Lower leg skin (tissue), 3 donors: ENCODE measurements at regions not wholly inside any gene's neighbourhood (a gene's known extent, or its start where the extent isn't known, plus 50 kb on each side); places are given as distances from the start of the nearest gene placed in this dataset.

ENCODE experiments used
- POLR2A ChIP-seq, 2 donors: fragments of 450-650 bp; IDR thresholded peaks; one replicate each; pipeline ENCODE4 v1.6.1; 2016 to 2017; ENCODE audit warnings: antibody characterized with exemption in 2 of 2, mild to moderate bottlenecking in 1 of 2, moderate library complexity in 1 of 2
- TF ChIP-seq, protein P1 (sequence below), 3 donors: fragments of 450-650 bp; IDR thresholded peaks; one replicate each; pipeline ENCODE4 v1.5.1; 2016; ENCODE audit warnings: antibody characterized with exemption in 3 of 3, mild to moderate bottlenecking in 3 of 3, moderate library complexity in 2 of 3

- TF ChIP-seq, protein P1, sequence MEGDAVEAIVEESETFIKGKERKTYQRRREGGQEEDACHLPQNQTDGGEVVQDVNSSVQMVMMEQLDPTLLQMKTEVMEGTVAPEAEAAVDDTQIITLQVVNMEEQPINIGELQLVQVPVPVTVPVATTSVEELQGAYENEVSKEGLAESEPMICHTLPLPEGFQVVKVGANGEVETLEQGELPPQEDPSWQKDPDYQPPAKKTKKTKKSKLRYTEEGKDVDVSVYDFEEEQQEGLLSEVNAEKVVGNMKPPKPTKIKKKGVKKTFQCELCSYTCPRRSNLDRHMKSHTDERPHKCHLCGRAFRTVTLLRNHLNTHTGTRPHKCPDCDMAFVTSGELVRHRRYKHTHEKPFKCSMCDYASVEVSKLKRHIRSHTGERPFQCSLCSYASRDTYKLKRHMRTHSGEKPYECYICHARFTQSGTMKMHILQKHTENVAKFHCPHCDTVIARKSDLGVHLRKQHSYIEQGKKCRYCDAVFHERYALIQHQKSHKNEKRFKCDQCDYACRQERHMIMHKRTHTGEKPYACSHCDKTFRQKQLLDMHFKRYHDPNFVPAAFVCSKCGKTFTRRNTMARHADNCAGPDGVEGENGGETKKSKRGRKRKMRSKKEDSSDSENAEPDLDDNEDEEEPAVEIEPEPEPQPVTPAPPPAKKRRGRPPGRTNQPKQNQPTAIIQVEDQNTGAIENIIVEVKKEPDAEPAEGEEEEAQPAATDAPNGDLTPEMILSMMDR (IDR thresholded peaks at IDR 0.05), result no peak
- no peak for TF ChIP-seq POLR2A (IDR thresholded peaks at IDR 0.05)
These were observed 380.8 kb downstream of the CXXC4 start for GRCh38 chr4:104113850-104114249.
